HepG2 (cell line): ENCODE measurements at regions not wholly inside any gene's neighbourhood (a gene's known extent, or its start where the extent isn't known, plus 50 kb on each side); places are given as distances from the start of the nearest gene placed in this dataset.
A peak's percentile ranks its signal among the peaks of the same experiment; 100 is the strongest.

Experiments
- ATAC-seq: fragments of 200-7000 bp; cut with Tn5 transposase; 3 replicates; pipeline ENCODE4 v1.9.1; 2020; ENCODE audit warnings: mild to moderate bottlenecking, moderate library complexity
- BruUV-seq: library from RNA; stranded (reverse); fragments of 400-500 nt; replicated peaks from 2 replicates; lab custom pipeline; 2021; lab: Mats Ljungman, UMichigan
- CTCF ChIA-PET: fragments of 300-600 bp; formaldehyde crosslinking; extraction: SDS; loops from one replicate; lab custom pipeline; 2021; ENCODE audit warnings: low total read pairs, inconsistent platforms, low intra/inter-chr PET ratio; lab: Yijun Ruan, JAX
- POLR2A ChIA-PET: fragments of 350-600 bp; sonication (Branson Sonifier 250); formaldehyde crosslinking; loops from one replicate; lab custom pipeline; 2020; ENCODE audit warnings: antibody characterized with exemption, inconsistent platforms; lab: Yijun Ruan, JAX
- DNase-seq: peaks from one replicate; pipeline ENCODE4 v3.0.0-alpha.2; 2015; ENCODE audit warnings: low spot score
- FAIRE-seq: peaks from 3 replicates; lab custom pipeline; 2011; peaks lifted over from hg19 to GRCh38; lab: Jason Lieb, UNC
- H2AFZ ChIP-seq: one replicate; pipeline ENCODE4 v1.6.1; 2011; ENCODE audit warnings: low read length, inconsistent platforms
- H3K27ac ChIP-seq: fragments of 300-600 bp; 3 replicates; pipeline ENCODE4 v1.8.0; 2011; ENCODE audit warnings: mixed run types, mild to moderate bottlenecking, mixed read lengths, low read length, inconsistent platforms; ENCODE audit not compliant: insufficient read depth; ENCODE audit errors: extremely low read length
- H3K27me3 ChIP-seq, 2 experiments: fragments of 200-600 bp in 1 of 2; 2 replicates in 1 of 2; 3 replicates in 1 of 2; pipeline versions ENCODE4 v1.6.0 to v1.8.0; 2011; ENCODE audit warnings: low read length in 2 of 2, mild to moderate bottlenecking in 2 of 2, moderate library complexity in 2 of 2, inconsistent platforms in 1 of 2; ENCODE audit not compliant: insufficient read depth in 2 of 2, control insufficient read depth in 1 of 2
- H3K36me3 ChIP-seq, 2 experiments: fragments of 200-600 bp in 1 of 2; replicated peaks in 1 of 2; 2 replicates in 1 of 2; 3 replicates in 1 of 2; pipeline versions ENCODE4 v1.5.1 to v1.8.0; 2011; ENCODE audit warnings: low read length in 2 of 2, inconsistent platforms in 1 of 2; ENCODE audit not compliant: insufficient read depth in 2 of 2, control insufficient read depth in 1 of 2
- H3K4me1 ChIP-seq: 2 replicates; pipeline ENCODE4 v1.5.1; 2012; ENCODE audit warnings: low read length, inconsistent platforms; ENCODE audit not compliant: insufficient read depth
- H3K4me2 ChIP-seq: 2 replicates; pipeline ENCODE4 v1.6.0; 2011; ENCODE audit warnings: low read depth, low read length, inconsistent platforms
- H3K4me3 ChIP-seq, 3 experiments: fragments of 200-600 bp in 1 of 3; sonication (generic), shearing (Covaris generic) in 1 of 3; replicated peaks in 1 of 3; 2 replicates each; pipeline ENCODE4 v1.5.1; 2011 to 2016; ENCODE audit warnings: low read length in 3 of 3, inconsistent platforms in 2 of 3, low read depth in 2 of 3, mild to moderate bottlenecking in 2 of 3, control low read depth in 1 of 3, mixed read lengths in 1 of 3; ENCODE audit not compliant: insufficient read depth in 1 of 3
- H3K79me2 ChIP-seq: one replicate; pipeline ENCODE4 v1.6.1; 2011; ENCODE audit warnings: low read length, inconsistent platforms; ENCODE audit not compliant: insufficient read depth
- H3K9ac ChIP-seq: 2 replicates; pipeline ENCODE4 v1.6.0; 2011; ENCODE audit warnings: mild to moderate bottlenecking, low read depth, low read length, inconsistent platforms; ENCODE audit not compliant: insufficient read depth
- H3K9me3 ChIP-seq: 2 replicates; pipeline ENCODE4 v1.5.1; 2012; ENCODE audit warnings: mild to moderate bottlenecking, low read length
- H4K20me1 ChIP-seq: 2 replicates; pipeline ENCODE4 v1.6.0; 2011; ENCODE audit warnings: inconsistent platforms, mild to moderate bottlenecking, low read length, moderate library complexity; ENCODE audit not compliant: insufficient read depth
- ATAD3A ChIP-seq: sonication (generic); formaldehyde crosslinking; IDR thresholded peaks from 2 replicates; pipeline ENCODE4 v1.4.0; 2020; ENCODE audit warnings: missing genetic modification reagents
- ATF7 ChIP-seq, 2 experiments: fragments of 450-650 bp in 1 of 2; sonication (generic) in 1 of 2; formaldehyde crosslinking in 1 of 2; IDR thresholded peaks; 2 replicates each; pipeline versions ENCODE4 v1.4.0 to v1.6.1; 2016 to 2020; ENCODE audit warnings: antibody characterized with exemption in 1 of 2, mild to moderate bottlenecking in 1 of 2, missing genetic modification reagents in 1 of 2
- CREB1 ChIP-seq, 2 experiments: fragments of 450-650 bp in 1 of 2; IDR thresholded peaks; 2 replicates each; pipeline ENCODE4 v1.6.1; 2016 to 2017; ENCODE audit warnings: control low read depth in 1 of 2, mild to moderate bottlenecking in 1 of 2, missing compliant biosample characterization in 1 of 2, missing genetic modification characterization in 1 of 2
- NFYC ChIP-seq: IDR thresholded peaks from 2 replicates; pipeline ENCODE4 v1.6.1; 2016; ENCODE audit warnings: missing genetic modification reagents, missing compliant biosample characterization
- NONO ChIP-seq, 2 experiments: fragments of 450-650 bp in 1 of 2; sonication (generic) in 1 of 2; formaldehyde crosslinking in 1 of 2; IDR thresholded peaks in 1 of 2; conservative IDR thresholded peaks in 1 of 2; 2 replicates each; pipeline versions ENCODE4 v1.6.1 to v1.8.0; 2017 to 2022; ENCODE audit warnings: mild to moderate bottlenecking in 1 of 2, missing genetic modification reagents in 1 of 2, moderate library complexity in 1 of 2
- PHF21A ChIP-seq: sonication (generic); formaldehyde crosslinking; IDR thresholded peaks from 2 replicates; pipeline ENCODE4 v1.5.0; 2020; ENCODE audit warnings: mild to moderate bottlenecking, missing genetic modification reagents
- RFX1 ChIP-seq: fragments of 450-650 bp; IDR thresholded peaks from 2 replicates; pipeline ENCODE4 v1.6.1; 2017
- SP1 ChIP-seq, 2 experiments: fragments of 450-650 bp in 1 of 2; sonication (generic) in 1 of 2; formaldehyde crosslinking in 1 of 2; IDR thresholded peaks; 2 replicates each; pipeline versions ENCODE4 v1.4.0 to v1.6.1; 2016 to 2020; ENCODE audit warnings: missing genetic modification reagents in 1 of 2
- ZFAT ChIP-seq: sonication (generic); formaldehyde crosslinking; conservative IDR thresholded peaks from 2 replicates; pipeline ENCODE4 v1.8.1; 2023; ENCODE audit warnings: missing genetic modification reagents, inconsistent platforms
- ZNF451 ChIP-seq: sonication (generic); formaldehyde crosslinking; IDR thresholded peaks from 2 replicates; pipeline ENCODE4 v1.5.0; 2020; ENCODE audit warnings: mild to moderate bottlenecking, missing genetic modification reagents
- ZNF510 ChIP-seq: sonication (generic); formaldehyde crosslinking; IDR thresholded peaks from 2 replicates; pipeline ENCODE4 v1.4.0; 2020; ENCODE audit warnings: low read depth, mild to moderate bottlenecking, missing genetic modification reagents
- WGBS: methylation state at CpG from one replicate; pipeline ENCODE4 v1.1.6; 2017; ENCODE audit warnings: low lambda C conversion rate; 5-methylcytosine and 5-hydroxymethylcytosine counted together
- in situ Hi-C: cut with HindIII; loops from 2 replicates; pipeline ENCODE4 v1.10.0; 2017; ENCODE audit warnings: low pct_unique_long_range_greater_than_20kb; ENCODE audit not compliant: extremely low pct_ligation_motif_present
- intact Hi-C: fragments of 100-400 bp; cut with micrococcal nuclease; formaldehyde crosslinking; loops from one replicate; pipeline ENCODE4 v1.10.0; 2022; ENCODE audit not compliant: unreplicated experiment

DNA sequence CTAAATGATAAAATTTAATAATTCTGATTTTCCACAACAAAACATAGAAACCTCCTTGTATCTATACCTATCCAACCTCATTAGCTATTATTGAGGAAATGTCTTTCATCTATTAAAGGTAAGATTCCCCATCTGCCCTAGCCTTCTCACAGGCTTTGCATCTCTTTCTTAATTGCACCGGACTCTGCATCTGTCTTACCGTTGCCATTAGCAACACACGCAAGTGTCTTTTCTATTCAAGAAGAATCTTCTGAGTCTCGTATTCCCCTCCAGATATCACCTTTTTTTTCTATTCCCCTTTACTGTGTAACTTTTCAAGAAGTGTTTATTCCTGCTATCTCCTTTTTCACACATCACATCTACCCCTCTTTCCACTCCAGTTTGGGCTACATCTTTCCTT is 500.0 kb downstream of the NOVA1 start:
- H3K9ac ChIP-seq = no peak overlapping the region
- no TSS peak for BruUV-seq
- POLR2A ChIA-PET = no interaction called here
- FAIRE-seq (no peak), DNase-seq (no peak)
- H3K4me3 ChIP-seq = no peak overlapping the region
- H3K79me2 ChIP-seq = no peaks in the 10 kb centered on the region
- TF ChIP-seq ZNF451 (CRISPR knock-in tag) (no peak), ATAD3A (no peak), NFYC (no peak), NONO (IDR thresholded peaks at IDR 0.05) (0 out of 2 replicates have a peak, but pooled peaks have one; percentile 69), NONO (CRISPR knock-in tag; conservative IDR thresholded peaks at IDR 0.05) (no peak), RFX1 (0 out of 2 replicates have a peak, but pooled peaks have one; percentile 24), PHF21A (CRISPR knock-in tag) (no peak), ZFAT (no peak), SP1 (IDR thresholded peaks at IDR 0.05) (0 out of 2 replicates have a peak, but pooled peaks have one; percentile 23), SP1 (CRISPR knock-in tag; IDR thresholded peaks at IDR 0.05) (no peak)
- TF ChIP-seq, all 625 proteins: peak for 3
- intact Hi-C loops = no loop called here
- Histone ChIP-seq H3K27me3 (no peaks in the 10 kb centered on the region), H3K36me3 (no peaks in the 10 kb centered on the region), H3K27ac (no peak overlapping the region), H3K4me1 (no peaks in the 10 kb centered on the region), H4K20me1 (no peaks in the 10 kb centered on the region), H3K9me3 (peaks cover 98% of the 10 kb centered on the region), H3K4me2 (no peak overlapping the region), H2AFZ (no peak overlapping the region)
- WGBS = 2% methylated on average over 4 of the region's 4 CpGs
- in situ Hi-C loops = no loop called here
- no peak for ATAC-seq
- CTCF ChIA-PET = no interaction called here

GRCh38 chr14:26088275-26088674 is 509.6 kb downstream of the NOVA1 start:
- no TSS peak for BruUV-seq
- Histone ChIP-seq H3K4me1 (no peaks in the 10 kb centered on the region), H3K36me3 (no peaks in the 10 kb centered on the region), H3K9me3 (peaks cover 96% of the 10 kb centered on the region), H3K79me2 (no peaks in the 10 kb centered on the region), H3K27me3 (no peaks in the 10 kb centered on the region), H3K4me3 (no peak overlapping the region), H4K20me1 (no peaks in the 10 kb centered on the region), H3K27ac (no peak overlapping the region), H3K4me2 (no peak overlapping the region), H2AFZ (no peak overlapping the region), H3K9ac (no peak overlapping the region)
- DNase-seq (no peak), ATAC-seq (no peak), FAIRE-seq (no peak)
- CTCF ChIA-PET = no interaction called here
- intact Hi-C loops = no loop called here
- WGBS = 1% methylated on average over 2 of the region's 2 CpGs
- POLR2A ChIA-PET = no interaction called here
- in situ Hi-C loops = no loop called here
- peak; percentile 98 for TF ChIP-seq CREB1 (IDR thresholded peaks at IDR 0.05)
- no peak for TF ChIP-seq CREB1 (CRISPR knock-in tag; IDR thresholded peaks at IDR 0.05)
- TF ChIP-seq ATF7 (IDR thresholded peaks at IDR 0.05) = peak; percentile 94
- no peak for TF ChIP-seq ATF7 (CRISPR knock-in tag; IDR thresholded peaks at IDR 0.05)
- TF ChIP-seq ZNF510 = no peak
